ENCODE measurements at regions not wholly inside any gene's neighbourhood (a gene's known extent, or its start where the extent isn't known, plus 50 kb on each side); places are given as distances from the start of the nearest gene placed in this dataset.

DNA sequence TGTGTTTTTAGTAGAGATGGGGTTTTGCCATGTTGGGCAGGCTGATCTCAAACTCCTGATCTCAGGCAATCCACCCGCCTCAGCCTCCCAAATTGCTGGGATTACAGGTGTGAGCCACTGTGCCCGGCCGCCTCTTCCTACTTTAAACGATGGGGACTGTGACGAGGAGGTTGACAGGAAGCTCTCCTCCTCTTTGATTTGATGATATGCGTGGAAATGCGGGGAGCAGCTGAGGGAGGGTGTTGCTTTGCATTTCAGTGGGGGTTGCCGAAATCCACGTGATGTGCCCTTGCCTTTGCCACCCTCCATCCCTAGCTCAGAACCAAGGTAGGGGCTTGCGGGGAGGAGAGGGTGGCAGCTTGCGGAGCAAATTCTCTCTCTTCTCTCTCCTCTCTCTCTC lies 189.6 kb downstream of the AACS start:
- TF ChIP-seq, protein P1, sequence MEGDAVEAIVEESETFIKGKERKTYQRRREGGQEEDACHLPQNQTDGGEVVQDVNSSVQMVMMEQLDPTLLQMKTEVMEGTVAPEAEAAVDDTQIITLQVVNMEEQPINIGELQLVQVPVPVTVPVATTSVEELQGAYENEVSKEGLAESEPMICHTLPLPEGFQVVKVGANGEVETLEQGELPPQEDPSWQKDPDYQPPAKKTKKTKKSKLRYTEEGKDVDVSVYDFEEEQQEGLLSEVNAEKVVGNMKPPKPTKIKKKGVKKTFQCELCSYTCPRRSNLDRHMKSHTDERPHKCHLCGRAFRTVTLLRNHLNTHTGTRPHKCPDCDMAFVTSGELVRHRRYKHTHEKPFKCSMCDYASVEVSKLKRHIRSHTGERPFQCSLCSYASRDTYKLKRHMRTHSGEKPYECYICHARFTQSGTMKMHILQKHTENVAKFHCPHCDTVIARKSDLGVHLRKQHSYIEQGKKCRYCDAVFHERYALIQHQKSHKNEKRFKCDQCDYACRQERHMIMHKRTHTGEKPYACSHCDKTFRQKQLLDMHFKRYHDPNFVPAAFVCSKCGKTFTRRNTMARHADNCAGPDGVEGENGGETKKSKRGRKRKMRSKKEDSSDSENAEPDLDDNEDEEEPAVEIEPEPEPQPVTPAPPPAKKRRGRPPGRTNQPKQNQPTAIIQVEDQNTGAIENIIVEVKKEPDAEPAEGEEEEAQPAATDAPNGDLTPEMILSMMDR (conservative IDR thresholded peaks at IDR 0.05; ENCODE audit: low read depth in 2 of 2): no peak
- no peak for TF ChIP-seq EZH2phosphoT487 (IDR thresholded peaks at IDR 0.05; ENCODE audit: unreplicated experiment)
- TF ChIP-seq EZH2 (IDR thresholded peaks at IDR 0.05; ENCODE audit: low read depth, unreplicated experiment): no peak
- TF ChIP-seq, protein P2, sequence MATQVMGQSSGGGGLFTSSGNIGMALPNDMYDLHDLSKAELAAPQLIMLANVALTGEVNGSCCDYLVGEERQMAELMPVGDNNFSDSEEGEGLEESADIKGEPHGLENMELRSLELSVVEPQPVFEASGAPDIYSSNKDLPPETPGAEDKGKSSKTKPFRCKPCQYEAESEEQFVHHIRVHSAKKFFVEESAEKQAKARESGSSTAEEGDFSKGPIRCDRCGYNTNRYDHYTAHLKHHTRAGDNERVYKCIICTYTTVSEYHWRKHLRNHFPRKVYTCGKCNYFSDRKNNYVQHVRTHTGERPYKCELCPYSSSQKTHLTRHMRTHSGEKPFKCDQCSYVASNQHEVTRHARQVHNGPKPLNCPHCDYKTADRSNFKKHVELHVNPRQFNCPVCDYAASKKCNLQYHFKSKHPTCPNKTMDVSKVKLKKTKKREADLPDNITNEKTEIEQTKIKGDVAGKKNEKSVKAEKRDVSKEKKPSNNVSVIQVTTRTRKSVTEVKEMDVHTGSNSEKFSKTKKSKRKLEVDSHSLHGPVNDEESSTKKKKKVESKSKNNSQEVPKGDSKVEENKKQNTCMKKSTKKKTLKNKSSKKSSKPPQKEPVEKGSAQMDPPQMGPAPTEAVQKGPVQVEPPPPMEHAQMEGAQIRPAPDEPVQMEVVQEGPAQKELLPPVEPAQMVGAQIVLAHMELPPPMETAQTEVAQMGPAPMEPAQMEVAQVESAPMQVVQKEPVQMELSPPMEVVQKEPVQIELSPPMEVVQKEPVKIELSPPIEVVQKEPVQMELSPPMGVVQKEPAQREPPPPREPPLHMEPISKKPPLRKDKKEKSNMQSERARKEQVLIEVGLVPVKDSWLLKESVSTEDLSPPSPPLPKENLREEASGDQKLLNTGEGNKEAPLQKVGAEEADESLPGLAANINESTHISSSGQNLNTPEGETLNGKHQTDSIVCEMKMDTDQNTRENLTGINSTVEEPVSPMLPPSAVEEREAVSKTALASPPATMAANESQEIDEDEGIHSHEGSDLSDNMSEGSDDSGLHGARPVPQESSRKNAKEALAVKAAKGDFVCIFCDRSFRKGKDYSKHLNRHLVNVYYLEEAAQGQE (IDR thresholded peaks at IDR 0.05; ENCODE audit: unreplicated experiment): no peak
- no peak for TF ChIP-seq JUNB (IDR thresholded peaks at IDR 0.05; ENCODE audit: unreplicated experiment)
- TF ChIP-seq, protein P3, sequence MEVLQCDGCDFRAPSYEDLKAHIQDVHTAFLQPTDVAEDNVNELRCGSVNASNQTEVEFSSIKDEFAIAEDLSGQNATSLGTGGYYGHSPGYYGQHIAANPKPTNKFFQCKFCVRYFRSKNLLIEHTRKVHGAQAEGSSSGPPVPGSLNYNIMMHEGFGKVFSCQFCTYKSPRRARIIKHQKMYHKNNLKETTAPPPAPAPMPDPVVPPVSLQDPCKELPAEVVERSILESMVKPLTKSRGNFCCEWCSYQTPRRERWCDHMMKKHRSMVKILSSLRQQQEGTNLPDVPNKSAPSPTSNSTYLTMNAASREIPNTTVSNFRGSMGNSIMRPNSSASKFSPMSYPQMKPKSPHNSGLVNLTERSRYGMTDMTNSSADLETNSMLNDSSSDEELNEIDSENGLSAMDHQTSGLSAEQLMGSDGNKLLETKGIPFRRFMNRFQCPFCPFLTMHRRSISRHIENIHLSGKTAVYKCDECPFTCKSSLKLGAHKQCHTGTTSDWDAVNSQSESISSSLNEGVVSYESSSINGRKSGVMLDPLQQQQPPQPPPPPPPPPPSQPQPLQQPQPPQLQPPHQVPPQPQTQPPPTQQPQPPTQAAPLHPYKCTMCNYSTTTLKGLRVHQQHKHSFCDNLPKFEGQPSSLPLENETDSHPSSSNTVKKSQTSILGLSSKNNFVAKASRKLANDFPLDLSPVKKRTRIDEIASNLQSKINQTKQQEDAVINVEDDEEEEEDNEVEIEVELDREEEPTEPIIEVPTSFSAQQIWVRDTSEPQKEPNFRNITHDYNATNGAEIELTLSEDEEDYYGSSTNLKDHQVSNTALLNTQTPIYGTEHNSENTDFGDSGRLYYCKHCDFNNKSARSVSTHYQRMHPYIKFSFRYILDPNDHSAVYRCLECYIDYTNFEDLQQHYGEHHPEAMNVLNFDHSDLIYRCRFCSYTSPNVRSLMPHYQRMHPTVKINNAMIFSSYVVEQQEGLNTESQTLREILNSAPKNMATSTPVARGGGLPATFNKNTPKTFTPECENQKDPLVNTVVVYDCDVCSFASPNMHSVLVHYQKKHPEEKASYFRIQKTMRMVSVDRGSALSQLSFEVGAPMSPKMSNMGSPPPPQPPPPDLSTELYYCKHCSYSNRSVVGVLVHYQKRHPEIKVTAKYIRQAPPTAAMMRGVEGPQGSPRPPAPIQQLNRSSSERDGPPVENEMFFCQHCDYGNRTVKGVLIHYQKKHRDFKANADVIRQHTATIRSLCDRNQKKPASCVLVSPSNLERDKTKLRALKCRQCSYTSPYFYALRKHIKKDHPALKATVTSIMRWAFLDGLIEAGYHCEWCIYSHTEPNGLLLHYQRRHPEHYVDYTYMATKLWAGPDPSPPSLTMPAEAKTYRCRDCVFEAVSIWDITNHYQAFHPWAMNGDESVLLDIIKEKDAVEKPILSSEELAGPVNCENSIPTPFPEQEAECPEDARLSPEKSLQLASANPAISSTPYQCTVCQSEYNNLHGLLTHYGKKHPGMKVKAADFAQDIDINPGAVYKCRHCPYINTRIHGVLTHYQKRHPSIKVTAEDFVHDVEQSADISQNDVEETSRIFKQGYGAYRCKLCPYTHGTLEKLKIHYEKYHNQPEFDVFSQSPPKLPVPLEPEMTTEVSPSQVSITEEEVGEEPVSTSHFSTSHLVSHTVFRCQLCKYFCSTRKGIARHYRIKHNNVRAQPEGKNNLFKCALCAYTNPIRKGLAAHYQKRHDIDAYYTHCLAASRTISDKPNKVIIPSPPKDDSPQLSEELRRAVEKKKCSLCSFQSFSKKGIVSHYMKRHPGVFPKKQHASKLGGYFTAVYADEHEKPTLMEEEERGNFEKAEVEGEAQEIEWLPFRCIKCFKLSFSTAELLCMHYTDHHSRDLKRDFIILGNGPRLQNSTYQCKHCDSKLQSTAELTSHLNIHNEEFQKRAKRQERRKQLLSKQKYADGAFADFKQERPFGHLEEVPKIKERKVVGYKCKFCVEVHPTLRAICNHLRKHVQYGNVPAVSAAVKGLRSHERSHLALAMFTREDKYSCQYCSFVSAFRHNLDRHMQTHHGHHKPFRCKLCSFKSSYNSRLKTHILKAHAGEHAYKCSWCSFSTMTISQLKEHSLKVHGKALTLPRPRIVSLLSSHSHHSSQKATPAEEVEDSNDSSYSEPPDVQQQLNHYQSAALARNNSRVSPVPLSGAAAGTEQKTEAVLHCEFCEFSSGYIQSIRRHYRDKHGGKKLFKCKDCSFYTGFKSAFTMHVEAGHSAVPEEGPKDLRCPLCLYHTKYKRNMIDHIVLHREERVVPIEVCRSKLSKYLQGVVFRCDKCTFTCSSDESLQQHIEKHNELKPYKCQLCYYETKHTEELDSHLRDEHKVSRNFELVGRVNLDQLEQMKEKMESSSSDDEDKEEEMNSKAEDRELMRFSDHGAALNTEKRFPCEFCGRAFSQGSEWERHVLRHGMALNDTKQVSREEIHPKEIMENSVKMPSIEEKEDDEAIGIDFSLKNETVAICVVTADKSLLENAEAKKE (CRISPR knock-in tag; IDR thresholded peaks at IDR 0.05): no peak
- no peak for TF ChIP-seq POLR2AphosphoS5 (IDR thresholded peaks at IDR 0.05; ENCODE audit: low read depth)
- no peak for TF ChIP-seq ZNF114 (CRISPR knock-in tag; IDR thresholded peaks at IDR 0.05)
